ENCODE measurements at regions not wholly inside any gene's neighbourhood (a gene's known extent, or its start where the extent isn't known, plus 50 kb on each side); places are given as distances from the start of the nearest gene placed in this dataset.
"Not testable (repeated sequence)": the region's sequence is repeated elsewhere in the genome, so short reads cannot be mapped to it uniquely, and the experiment has no call there.

- not testable (repeated sequence) for DNase-seq (ENCODE audit: low read depth in 2 of 2)
Observed at GRCh38 chr5:62218860-62219259, 87.1 kb upstream of the KIF2A start.

- not testable (repeated sequence) for DNase-seq (ENCODE audit: low read depth in 2 of 2)
Observed at GRCh38 chr5:62221881-62222280, 84.1 kb upstream of the KIF2A start.

DNA sequence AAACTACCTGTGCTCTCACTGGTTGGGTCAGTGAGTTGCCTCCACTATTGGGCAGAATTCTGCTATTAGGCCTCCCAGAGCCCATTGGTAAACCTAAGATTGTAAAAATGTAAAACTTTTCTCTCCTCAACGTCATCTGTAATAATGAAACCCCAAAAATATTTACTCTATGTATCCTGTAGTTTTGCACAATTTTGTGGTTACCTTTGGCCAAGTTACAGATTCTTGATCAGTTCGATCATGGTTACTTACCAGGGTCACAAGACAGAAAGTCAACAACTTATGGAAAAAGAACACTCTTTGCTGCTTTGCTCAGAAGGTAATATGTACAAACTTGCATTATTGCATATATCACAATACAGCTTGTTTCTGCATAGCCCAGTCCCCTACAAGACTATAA is 83.7 kb upstream of the KIF2A start:
- not testable (repeated sequence) for DNase-seq (ENCODE audit: low read depth in 2 of 2)

- peak; percentile 49 to 50 for DNase-seq (ENCODE audit: low read depth in 2 of 2)
Observed at GRCh38 chr5:62223312-62223670, 82.7 kb upstream of the KIF2A start.

DNA sequence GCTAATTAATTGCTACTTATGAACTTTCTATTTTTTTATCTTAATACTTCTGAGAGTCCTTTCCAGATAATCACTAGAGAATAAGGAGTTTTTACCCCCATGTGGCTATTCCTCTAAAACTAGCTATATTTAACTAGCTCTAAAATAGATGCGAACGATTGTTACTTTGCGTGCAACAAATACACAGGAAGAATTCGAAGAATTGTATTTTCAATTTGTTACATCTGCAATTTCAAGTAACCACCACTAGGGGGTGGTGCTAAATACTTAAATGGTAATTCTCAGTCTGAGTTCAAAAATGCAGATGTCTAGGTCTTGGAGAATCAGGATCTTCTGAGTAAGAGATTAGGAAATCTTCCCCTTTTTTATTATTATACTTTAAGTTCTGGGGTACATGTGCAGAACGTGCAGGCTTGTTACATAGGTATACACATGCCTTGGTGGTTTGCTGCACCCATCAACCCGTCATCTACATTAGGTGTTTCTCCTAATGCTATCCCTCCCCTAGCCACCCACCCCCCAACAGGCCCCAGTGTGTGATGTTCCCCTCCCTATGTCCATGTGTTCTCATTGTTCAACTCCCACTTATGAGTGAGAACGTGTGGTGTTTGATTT is 80.9 kb upstream of the KIF2A start:
- DNase-seq (ENCODE audit: low read depth in 2 of 2), result not testable (repeated sequence)

DNA sequence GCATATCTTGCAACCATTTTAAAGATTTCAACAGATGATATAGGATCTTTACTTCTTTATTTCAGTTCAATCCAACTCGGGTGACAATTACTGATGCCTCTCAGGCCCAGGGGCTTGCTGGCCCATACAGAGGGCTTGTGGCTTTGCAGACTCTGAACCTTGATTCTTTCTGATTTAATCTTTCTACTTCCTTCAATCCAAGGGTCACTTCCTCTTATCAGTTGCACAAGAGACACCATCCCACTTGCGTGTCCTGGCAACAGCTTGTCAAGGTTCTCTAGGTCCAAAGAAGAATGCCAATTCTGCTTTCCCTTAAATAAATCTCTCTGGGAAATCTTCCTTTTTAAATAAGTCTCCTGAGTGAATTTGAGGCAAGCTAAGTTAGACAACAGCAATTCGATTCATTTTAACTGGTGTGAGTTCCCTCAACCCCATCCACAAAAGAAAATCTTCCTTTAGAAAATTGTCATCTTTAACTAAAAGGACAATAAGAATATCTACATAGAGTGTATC is 75.1 kb upstream of the KIF2A start:
- not testable (repeated sequence) for DNase-seq (ENCODE audit: low read depth in 2 of 2)

DNA sequence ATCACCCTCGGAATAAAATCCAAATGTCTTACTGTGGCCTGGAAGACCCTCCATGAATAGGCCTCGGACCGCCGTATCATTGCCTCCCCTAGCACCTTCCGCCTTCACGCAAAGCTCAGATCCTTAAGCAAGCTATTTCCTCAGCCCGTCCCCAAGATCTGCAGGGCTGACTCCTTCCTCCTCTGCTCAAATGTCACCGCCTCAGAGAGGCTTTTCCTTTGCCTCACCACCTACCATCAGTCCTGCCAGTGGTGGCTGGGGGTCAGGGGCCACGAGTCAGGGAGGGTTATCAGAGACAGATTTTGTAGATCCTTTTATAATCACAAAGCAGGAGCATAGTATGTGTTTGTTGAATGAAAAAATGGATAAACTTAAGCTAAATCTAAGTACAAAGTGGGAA is 74.4 kb upstream of the KIF2A start:
- no peak for DNase-seq (ENCODE audit: low read depth in 2 of 2)

GRCh38 chr5:62232218-62232617 is 73.8 kb upstream of the KIF2A start:
- DNase-seq (ENCODE audit: low read depth in 2 of 2), result not testable (repeated sequence)

DNA sequence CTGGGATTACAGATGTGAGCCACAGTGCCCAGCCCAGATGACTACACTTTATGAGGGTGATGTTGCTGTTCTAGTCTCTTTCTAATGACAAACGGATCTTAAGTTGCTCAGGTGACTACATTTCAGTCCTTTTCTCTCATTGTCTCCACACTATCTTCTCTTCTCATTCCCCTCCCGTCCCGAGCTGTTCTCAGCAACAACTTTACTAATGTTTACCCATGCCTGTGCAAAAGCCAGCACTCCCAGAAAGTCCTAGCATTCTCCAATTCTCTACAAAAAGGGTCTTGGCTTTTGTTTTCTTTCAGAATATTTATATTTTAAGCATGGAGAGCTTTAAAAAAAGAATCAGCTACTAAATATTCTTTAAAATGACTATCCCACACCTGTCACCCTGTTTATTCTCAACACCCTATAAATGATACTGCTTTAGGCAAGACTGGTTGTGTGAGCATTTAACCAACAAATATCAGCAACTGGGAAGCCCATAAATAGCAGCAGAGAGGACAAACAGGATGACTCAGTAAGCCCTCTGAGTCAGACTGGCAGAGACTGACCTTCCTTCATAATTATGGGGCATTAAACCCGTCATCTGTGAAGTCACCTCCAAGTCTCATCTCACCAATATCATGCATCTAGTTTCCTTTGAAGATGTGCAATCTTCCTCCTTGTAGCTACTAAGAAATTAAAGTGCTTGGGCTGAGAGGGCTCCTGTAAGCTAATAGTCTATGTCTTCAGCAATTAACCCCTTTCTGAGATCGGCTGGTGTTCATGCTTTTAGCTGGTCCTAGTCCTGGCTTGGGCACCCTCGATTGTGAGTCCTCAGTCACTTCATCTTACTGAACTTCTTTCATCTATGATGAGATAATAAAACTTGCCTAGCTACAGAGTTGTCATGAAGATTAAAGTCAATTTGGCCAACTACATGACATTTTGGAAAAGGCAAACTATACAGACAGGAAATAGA is 72.6 kb upstream of the KIF2A start:
- DNase-seq (ENCODE audit: low read depth in 2 of 2), result not testable (repeated sequence)

DNA sequence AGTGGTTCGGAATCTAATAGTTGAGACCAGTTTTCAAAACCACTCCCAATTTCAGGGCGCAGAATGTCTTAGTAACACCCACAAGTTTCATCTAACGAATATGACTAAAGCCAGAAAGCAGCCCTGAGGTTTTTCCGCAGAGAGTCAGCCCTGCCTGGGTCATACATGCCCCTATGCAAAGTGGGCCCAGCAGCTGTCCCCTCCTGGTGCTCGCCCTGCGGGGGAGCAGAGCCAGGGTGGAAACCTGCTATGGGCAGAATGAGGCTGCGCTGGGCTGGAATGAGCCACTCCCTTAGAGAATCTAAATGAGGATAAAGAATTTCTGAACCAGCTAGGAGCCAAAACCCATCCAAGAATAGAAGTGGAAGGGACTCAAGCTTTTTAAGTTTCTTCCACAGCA is 69.4 kb upstream of the KIF2A start:
- DNase-seq (ENCODE audit: low read depth in 2 of 2), result not testable (repeated sequence)

GRCh38 chr5:62237944-62238343 is 68.1 kb upstream of the KIF2A start:
- DNase-seq (ENCODE audit: low read depth in 2 of 2), result not testable (repeated sequence)

GRCh38 chr5:62238584-62238983 is 67.4 kb upstream of the KIF2A start:
- DNase-seq (ENCODE audit: low read depth in 2 of 2), result not testable (repeated sequence)

DNA sequence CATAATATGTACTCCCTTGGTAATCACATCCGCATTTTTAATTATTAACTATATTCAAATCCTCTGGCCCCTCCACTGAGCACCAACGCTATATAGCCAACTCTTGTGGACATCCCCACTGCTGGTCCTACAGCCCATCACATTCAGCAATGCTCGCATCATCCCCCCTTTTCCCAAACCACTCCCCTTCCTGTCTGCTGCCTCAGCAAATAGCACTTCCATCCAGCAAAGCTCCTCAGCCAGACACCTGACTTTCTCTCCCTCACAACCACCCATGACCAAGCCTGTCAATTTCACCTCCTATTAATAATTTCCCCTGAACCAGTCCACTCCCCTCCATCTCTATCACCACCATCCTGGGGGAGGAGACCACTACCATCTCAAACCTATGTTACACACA is 65.5 kb upstream of the KIF2A start:
- not testable (repeated sequence) for DNase-seq (ENCODE audit: low read depth in 2 of 2)

GRCh38 chr5:62242000-62242399 is 64.0 kb upstream of the KIF2A start:
- not testable (repeated sequence) for DNase-seq (ENCODE audit: low read depth in 2 of 2)

DNA sequence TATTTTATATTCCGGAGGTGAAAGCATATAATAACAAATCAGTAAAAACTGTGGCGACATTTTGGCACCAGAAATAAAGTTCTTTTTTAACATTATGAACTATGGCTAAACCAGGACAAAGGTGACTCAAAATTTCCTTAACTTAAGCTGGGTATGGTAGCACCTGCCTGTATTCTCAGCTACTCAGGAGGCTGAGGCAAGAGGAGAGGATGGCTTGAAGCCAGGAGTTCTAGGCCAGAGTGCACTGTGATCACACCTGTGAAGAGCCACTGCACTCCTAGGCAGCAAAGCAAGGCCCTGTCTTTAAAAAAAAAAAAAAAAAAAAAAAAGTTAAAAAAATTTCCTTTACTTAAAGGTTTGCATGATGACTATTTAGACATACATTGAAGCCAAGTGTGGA is 63.0 kb upstream of the KIF2A start:
- DNase-seq (ENCODE audit: low read depth in 2 of 2), result not testable (repeated sequence)

DNA sequence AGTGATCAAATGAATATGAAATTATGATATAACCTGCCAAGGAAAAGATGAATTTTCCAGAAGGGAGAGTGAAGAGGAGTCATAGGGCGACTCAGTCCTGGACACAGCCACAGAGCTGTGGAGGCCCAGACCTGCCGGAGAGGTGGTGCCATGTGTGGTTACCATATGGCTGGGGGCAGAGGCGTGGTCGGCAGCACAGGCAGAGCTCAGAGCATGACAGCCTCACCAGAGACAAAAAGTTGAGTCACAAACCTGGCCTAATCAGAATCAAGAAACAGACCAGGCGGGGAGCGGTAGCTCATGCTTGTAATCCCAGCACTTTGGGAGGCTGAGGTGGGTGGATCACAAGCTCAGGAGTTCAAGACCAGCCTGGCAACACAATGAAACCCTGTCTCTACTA is 57.8 kb upstream of the KIF2A start:
- not testable (repeated sequence) for DNase-seq (ENCODE audit: low read depth in 2 of 2)

DNA sequence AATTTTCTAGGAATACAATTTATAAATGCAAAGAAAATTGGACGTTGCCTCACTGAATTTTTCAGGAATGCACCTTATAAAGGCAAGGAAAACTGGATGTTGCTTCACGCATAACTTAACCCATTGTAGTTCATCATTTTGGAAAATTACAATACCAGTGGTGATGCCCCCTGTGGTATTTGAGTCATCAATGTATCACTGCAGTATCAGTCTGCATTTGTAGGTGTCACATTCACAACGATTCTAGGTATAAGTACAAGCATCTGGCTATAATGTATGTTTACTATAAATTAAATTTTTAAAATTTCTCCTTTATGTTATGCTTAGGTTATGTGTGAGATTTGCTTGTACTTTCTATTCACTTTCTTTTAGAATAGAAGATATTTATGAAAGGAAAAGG is 55.9 kb upstream of the KIF2A start:
- not testable (repeated sequence) for DNase-seq (ENCODE audit: low read depth in 2 of 2)

- DNase-seq (ENCODE audit: low read depth in 2 of 2), result not testable (repeated sequence)
Observed at GRCh38 chr5:62250919-62251318, 55.1 kb upstream of the KIF2A start.

DNA sequence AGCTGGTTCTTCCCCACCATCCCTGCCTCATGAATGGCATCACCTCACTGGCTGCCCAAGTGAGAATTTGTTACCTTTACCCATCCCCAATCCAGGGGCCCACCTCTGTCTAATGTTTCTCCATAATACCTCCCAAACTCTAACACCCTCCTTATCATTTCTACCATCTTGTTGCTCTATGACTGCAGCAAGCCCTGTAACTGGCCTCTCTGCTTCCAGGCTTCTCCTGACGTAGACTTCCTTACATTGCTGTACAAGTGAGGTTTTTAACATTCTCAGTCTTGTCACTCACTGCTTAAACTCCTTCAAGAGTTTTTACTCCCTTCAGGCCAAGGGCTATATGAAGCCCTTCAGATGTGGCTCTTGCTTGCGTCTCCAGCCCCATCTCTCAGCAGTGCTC is 53.5 kb upstream of the KIF2A start:
- not testable (repeated sequence) for DNase-seq (ENCODE audit: low read depth in 2 of 2)

DNA sequence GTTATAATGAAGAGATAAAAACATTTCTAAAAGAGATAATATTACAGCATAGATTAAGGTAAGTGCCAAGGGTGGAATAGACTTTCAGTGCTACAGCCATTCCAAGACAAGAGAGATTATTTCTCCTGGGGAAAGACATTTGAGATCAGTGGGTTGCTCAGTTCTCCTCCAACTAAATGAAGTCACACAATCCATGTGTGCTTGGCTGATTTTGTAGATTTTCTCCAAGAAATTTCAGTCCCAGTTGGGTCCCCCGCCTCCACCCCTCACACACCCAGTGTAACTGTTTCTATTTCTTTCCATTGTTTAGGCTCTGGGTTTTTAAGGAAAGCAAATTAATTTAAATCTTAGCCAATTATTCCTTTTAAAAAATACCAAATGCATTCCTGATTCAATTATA is 50.5 kb upstream of the KIF2A start:
- DNase-seq (ENCODE audit: low read depth in 2 of 2), result not testable (repeated sequence)

GRCh38 chr5:62256161-62257019 is 49.6 kb upstream of the KIF2A start:
- DNase-seq (ENCODE audit: low read depth in 2 of 2), result no peak
